HG03196 (cell line): ENCODE measurements at regions not wholly inside any gene's neighbourhood (a gene's known extent, or its start where the extent isn't known, plus 50 kb on each side); places are given as distances from the start of the nearest gene placed in this dataset.

ENCODE experiments used
- ATAC-seq: cut with Tn5 transposase; IDR thresholded peaks from one replicate; pipeline ENCODE4 v1.9.1; 2021; ENCODE audit not compliant: unreplicated experiment

GRCh38 chr2:48250474-48250844, 64.0 kb upstream of the FOXN2 start:
- no peak for ATAC-seq

DNA sequence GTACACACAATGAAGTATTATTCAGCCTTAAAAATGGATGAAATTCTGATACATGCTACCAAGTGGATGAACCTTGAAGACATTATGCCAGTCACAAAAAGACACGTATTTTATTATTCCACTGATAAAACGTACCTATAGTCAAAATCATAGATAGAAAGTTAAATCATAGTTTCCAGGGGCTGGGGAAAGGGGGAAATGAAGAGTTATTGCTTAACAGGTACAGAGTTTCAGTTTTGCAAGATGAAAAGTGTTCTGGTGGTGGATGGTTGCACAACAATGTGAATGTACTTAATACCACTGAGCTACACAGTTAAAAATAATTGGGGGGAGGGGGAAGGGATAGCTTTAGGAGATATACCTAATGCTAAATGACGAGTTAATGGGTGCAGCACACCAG, 63.5 kb upstream of the FOXN2 start:
- ATAC-seq: no peak

- no peak for ATAC-seq
Observed at GRCh38 chr2:48251437-48252148, 62.9 kb upstream of the FOXN2 start.

GRCh38 chr2:48253301-48253700, 61.2 kb upstream of the FOXN2 start:
- no peak for ATAC-seq

DNA sequence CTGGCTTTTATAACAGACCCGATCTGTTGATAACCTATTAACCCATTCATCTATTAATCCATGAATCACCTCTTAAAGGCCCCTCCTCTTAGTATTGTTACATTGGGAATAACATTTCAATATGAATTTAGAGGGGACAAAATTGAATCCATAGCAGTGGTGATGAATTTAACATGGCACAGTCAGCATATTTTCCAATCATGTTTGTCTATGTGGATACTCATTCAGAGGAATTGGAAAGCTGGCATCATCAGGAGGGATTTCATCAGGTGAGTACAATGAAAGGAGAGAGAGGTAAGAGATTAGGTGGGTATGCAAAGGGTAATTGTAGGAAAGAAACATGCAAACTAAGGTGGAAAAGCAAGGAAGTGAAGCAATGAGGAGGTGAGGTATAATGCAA, 59.6 kb upstream of the FOXN2 start:
- ATAC-seq: no peak

GRCh38 chr2:48257456-48257855, 57.0 kb upstream of the FOXN2 start:
- ATAC-seq: no peak

GRCh38 chr2:48258481-48259149, 55.9 kb upstream of the FOXN2 start:
- no peak for ATAC-seq

GRCh38 chr2:48259811-48260210, 54.7 kb upstream of the FOXN2 start:
- ATAC-seq: no peak

- ATAC-seq: no peak
Observed at GRCh38 chr2:48264627-48265026, 49.9 kb upstream of the FOXN2 start.
